NCI-H526 treated with DMSO at 0.1 percent for 48 hours (cell line): ENCODE measurements at regions not wholly inside any gene's neighbourhood (a gene's known extent, or its start where the extent isn't known, plus 50 kb on each side); places are given as distances from the start of the nearest gene placed in this dataset.
"Not testable (repeated sequence)": the region's sequence is repeated elsewhere in the genome, so short reads cannot be mapped to it uniquely, and the experiment has no call there.

ENCODE experiments used
- DNase-seq: peaks from one replicate; lab custom pipeline; 2025; lab: John Stamatoyannopoulos, UW

DNA sequence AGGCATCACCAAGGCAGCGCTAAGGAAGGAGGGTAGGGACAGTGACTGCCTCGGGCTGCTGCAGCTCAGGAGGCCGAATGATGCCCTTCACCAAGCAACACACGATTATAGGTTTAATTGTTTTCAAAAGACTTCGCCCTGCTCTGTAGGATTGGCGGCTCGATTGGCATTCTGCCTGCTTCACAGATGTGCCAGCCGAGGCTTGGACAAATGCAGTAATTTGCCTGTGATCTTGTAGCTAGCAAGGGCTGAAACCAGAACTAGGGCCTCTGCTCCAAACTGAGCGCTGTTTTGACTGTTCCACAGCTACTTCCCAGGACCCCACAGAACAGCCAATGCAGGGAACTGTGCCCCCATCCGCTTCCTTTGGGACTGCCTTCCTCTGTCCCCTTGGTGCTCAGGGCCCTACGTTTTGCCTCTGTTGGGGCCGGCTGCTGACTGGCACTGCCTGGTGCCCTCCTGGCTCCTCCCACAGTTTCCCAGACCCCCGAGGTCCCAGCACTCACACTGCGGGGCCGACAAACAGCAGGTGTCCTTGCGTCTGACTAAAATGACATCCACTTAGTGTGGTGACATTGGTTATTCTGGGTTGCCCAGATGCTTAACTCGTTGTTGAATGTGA lies 62.6 kb upstream of the EN2 start:
- DNase-seq: no peak

GRCh38 chr7:155396661-155397060 lies 61.3 kb upstream of the EN2 start:
- DNase-seq: no peak

DNA sequence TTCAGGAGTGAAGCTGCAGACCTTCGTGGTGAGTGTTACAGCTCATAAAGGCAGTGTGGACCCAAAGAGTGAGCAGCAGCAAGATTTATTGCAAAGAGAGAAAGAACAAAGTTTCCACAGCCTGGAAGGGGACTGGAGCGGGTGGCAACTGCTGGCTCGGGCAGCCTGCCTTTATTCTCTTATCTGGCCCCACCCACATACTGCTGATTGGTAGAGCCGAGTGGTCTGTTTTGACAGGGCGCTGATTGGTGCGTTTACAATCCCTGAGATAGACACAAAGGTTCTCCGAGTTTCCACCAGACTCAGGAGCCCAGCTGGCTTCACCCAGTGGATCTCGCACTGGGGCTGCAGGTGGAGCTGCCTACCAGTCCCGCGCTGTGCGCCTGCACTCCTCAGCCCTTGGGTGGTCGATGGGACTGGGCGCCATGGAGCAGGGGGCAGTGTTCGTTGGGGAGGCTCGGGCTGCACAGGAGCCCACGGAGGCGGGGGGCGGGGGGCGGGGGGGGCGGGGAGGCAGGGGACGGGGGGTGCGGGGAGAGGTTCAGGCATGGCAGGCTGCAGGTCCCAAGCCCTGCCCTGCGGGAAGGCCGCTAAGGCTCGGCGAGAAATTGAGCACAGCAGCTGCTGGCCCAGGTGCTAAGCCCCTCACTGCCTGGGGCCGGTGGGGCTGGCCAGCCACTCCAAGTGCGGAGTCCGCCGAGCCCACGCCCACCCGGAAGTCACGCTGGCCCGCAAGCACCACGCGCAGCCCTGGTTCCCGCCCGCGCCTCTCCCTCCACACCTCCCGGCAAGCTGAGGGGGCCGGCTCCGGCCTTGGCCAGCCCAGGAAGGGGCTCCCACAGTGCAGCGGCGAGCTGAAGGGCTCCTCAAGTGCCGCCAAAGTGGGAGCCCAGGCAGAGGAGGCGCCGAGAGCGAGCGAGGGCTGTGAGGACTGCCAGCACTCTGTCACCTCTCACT lies 59.9 kb upstream of the EN2 start:
- not testable (repeated sequence) for DNase-seq

DNA sequence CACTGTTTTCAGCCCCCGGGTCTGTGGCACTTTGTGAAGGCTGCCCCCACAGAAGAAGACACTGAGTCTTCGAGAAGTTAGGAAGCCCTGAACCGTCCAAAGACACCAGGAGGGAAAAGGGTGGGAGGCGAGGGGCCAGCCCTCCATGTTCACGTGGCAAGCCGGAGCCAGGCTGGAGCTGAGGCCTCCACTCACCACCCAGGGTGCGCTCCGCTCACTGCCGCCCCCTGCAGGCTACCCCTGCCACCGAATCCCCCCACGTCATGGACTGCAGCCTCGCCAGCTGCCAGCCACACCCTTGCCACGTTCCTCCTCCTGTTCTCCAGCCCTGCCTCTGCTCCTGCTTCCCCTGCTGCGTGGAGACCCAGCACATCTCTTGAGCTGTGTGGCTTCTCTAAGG lies 59.0 kb upstream of the EN2 start:
- DNase-seq: no peak

DNA sequence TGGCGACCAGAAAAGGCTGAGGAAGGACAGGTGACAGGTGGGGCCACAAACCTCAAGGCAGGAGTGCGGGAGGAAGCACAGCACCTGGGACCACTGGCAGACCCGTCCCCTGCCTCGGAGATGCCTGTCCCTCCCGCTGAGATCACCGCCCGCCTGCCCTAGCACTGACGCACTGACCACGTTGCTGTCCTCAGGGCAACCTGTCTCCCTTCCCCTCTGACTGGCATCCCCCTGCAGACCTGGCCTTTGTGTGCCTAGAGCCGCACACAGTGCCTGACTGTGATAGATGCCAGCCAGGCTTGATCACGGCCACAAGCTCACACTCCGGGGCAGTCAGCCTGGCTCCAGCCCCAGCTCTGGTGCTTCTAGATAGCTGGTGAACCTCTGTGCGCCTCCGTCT lies 58.4 kb upstream of the EN2 start:
- DNase-seq: no peak

DNA sequence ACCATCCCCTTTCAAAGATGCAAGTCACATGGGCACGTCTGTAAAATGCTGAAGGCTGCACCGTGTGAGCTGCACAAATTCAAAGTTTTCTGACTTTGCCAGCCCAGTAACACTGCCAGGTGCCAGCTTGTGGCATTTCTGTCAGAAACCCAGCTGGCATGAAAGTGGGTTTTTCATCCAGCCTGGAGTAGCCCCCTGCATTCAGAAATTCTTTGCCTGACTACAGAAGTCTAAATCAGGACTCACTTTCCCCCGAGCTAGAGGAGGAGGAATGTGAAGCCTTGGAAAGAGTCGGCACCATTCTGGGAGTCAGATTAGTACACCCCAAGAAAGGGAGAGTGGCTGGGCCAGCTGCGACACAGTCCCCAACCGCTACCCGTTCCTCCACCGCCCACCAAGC lies 56.7 kb upstream of the EN2 start:
- DNase-seq: no peak

DNA sequence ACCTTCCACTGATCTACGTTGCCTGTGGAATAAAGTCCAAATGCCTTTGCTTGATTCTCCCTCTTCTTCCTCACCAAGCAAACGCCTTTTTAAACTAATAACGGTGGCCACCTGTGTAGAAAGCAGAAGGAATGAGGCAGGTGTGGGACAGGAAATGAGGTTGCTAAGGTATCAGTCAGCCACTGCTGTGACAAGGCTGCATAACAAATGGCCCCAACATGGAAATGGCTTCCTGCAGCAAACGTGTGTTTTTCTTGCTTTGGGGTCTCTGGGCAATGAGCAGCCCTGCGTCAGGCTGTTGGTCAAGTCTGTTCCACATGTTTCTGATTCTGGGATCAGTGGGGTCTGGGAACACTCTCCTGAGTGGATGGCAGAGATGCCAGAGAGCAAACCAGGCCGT lies 56.0 kb upstream of the EN2 start:
- no peak for DNase-seq

GRCh38 chr7:155402941-155403340 lies 55.0 kb upstream of the EN2 start:
- no peak for DNase-seq

DNA sequence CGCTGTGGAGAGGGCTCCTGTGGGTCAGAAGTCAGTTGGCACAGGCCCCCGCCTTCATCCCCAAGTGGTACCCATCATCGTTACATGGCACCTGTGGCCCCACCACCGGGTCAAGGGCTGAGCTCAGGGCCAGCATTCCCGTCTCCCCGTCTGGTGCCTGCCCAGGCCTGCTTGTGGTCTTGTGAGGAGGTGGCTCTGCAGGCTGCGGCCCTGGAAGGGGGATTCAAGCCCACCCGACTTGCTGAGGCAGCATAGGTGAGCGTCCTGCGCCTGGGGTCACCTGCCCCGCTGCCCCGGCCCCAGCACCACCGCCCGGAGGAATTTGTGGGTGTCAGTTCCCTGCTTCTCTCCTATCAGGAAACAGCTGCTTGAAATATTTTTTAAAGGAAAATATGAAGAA lies 53.0 kb upstream of the EN2 start:
- no peak for DNase-seq

DNA sequence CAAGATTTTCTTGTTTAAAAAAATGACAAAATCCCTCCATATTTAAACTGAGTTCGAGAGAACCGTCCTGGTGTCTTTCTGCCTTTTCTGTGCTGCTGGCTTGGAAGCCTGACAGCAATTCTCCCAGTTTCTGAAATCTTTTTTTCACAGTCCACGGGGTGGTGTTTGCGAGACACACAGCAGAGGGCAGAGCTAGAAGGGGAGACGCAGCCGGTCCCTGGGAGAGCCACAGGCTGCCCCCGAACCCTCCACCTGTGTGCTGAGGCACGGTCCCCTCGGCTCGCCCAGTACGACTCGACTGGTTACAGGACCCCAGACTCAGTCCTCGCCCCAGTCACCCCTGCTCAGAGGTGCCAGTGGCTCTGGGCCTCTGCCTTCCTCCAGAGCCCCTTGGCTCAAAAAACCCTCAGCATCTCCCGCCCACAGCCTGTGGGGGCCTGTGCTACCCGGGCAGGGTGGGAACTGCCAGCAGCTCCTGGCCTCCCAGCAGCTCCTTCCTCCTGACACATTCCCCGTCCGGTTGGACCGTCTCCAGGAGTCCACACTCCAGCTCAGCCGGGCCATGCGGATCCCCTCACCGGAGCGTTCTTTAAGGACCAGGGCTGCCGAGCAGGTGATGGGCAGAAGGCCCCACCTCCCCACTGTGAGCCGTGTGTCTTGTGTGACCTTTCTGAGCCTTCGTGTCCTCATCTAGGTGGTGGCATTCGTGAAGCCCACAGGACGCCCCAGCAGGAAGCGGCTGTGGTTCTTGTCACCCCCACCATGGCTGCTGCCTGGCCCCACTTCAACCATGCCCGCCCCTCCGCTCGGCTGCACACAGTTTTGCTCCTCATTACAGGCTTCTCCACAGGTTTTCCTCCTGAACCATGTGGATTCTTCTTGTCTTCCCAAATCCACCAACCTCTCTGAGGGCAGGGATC lies 52.3 kb upstream of the EN2 start:
- DNase-seq: no peak

DNA sequence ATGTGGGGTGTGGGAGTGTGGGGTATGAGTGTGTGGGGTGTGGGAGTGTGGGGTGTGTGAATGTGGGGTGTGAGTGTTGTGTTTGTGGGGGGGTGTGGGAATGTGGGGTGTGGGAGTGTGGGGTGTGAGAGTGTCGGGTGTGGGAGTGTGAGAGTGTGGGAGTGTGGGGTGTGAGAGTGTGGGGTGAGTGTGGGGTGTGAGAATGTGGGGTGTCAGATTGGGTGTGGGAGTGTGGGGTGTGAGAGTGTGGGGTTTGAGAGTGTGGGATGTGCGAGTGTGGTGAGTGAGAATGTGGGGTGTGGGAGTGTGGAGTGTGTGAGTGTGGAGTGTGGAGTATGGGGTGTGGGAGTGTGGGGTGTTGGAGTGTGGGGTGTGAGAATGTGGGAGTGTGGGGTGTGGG lies 50.1 kb upstream of the EN2 start:
- no peak for DNase-seq
